HEK293 (cell line): ENCODE measurements at regions not wholly inside any gene's neighbourhood (a gene's known extent, or its start where the extent isn't known, plus 50 kb on each side); places are given as distances from the start of the nearest gene placed in this dataset.

Experiments used
- ZNF146 ChIP-seq: fragments of 450-650 bp; formaldehyde crosslinking; IDR thresholded peaks from 2 replicates; pipeline ENCODE4 v1.5.1; 2016; ENCODE audit warnings: missing biosample characterization, missing genetic modification characterization
- TF ChIP-seq, protein P1 (sequence below): fragments of 450-650 bp; formaldehyde crosslinking; IDR thresholded peaks from 2 replicates; pipeline ENCODE4 v1.5.1; 2016; ENCODE audit warnings: missing biosample characterization, missing genetic modification characterization
- TF ChIP-seq, protein P2 (sequence below): fragments of 450-650 bp; formaldehyde crosslinking; IDR thresholded peaks from 2 replicates; pipeline ENCODE4 v1.5.1; 2016; ENCODE audit warnings: missing biosample characterization, missing genetic modification characterization, borderline replicate concordance

DNA sequence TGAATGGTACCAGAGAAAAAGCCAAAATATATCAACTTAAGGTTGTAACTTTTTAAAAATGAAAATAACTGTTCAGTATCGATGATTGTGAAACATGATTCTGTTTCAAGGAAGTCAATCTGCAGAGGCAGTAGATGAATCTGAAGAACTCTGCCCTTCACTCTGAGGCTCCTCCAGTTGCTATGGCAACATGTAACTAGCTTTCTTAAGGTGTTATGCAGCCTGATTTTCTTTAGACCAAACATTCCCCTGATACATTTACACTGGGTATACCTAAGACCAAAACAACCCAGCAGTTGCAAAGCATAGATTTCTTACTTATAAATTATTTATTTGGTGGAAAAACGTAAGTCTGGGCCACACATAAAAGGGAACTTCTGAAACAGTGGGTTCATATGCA, 133.6 kb upstream of the RASGEF1B start:
- TF ChIP-seq, protein P1, sequence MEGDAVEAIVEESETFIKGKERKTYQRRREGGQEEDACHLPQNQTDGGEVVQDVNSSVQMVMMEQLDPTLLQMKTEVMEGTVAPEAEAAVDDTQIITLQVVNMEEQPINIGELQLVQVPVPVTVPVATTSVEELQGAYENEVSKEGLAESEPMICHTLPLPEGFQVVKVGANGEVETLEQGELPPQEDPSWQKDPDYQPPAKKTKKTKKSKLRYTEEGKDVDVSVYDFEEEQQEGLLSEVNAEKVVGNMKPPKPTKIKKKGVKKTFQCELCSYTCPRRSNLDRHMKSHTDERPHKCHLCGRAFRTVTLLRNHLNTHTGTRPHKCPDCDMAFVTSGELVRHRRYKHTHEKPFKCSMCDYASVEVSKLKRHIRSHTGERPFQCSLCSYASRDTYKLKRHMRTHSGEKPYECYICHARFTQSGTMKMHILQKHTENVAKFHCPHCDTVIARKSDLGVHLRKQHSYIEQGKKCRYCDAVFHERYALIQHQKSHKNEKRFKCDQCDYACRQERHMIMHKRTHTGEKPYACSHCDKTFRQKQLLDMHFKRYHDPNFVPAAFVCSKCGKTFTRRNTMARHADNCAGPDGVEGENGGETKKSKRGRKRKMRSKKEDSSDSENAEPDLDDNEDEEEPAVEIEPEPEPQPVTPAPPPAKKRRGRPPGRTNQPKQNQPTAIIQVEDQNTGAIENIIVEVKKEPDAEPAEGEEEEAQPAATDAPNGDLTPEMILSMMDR = no peak
- TF ChIP-seq, protein P2, sequence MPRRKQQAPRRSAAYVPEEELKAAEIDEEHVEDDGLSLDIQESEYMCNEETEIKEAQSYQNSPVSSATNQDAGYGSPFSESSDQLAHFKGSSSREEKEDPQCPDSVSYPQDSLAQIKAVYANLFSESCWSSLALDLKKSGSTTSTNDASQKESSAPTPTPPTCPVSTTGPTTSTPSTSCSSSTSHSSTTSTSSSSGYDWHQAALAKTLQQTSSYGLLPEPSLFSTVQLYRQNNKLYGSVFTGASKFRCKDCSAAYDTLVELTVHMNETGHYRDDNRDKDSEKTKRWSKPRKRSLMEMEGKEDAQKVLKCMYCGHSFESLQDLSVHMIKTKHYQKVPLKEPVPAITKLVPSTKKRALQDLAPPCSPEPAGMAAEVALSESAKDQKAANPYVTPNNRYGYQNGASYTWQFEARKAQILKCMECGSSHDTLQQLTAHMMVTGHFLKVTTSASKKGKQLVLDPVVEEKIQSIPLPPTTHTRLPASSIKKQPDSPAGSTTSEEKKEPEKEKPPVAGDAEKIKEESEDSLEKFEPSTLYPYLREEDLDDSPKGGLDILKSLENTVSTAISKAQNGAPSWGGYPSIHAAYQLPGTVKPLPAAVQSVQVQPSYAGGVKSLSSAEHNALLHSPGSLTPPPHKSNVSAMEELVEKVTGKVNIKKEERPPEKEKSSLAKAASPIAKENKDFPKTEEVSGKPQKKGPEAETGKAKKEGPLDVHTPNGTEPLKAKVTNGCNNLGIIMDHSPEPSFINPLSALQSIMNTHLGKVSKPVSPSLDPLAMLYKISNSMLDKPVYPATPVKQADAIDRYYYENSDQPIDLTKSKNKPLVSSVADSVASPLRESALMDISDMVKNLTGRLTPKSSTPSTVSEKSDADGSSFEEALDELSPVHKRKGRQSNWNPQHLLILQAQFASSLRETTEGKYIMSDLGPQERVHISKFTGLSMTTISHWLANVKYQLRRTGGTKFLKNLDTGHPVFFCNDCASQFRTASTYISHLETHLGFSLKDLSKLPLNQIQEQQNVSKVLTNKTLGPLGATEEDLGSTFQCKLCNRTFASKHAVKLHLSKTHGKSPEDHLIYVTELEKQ (tag by site-specific recombination) = no peak
- no peak for TF ChIP-seq ZNF146 (tag by site-specific recombination)
